GM13976 (cell line): ENCODE measurements at regions not wholly inside any gene's neighbourhood (a gene's known extent, or its start where the extent isn't known, plus 50 kb on each side); places are given as distances from the start of the nearest gene placed in this dataset.

Experiments used
- DNase-seq: peaks from one replicate; pipeline ENCODE4 v3.0.0; 2012; ENCODE audit warnings: low spot score
- CTCF ChIP-seq: IDR thresholded peaks from 2 replicates; pipeline ENCODE4 v1.5.1; 2012; ENCODE audit warnings: borderline replicate concordance, mild to moderate bottlenecking; ENCODE audit not compliant: insufficient read depth; ENCODE audit errors: extremely low read depth, missing control alignments, control extremely low read depth
- in situ Hi-C: fragments of 300-500 bp; cut with MboI; formaldehyde crosslinking; loops from one replicate; pipeline ENCODE4 v1.12.0; 2022; ENCODE audit warnings: low sequenced_read_pairs, mixed read lengths, inconsistent platforms; ENCODE audit not compliant: unreplicated experiment

DNA sequence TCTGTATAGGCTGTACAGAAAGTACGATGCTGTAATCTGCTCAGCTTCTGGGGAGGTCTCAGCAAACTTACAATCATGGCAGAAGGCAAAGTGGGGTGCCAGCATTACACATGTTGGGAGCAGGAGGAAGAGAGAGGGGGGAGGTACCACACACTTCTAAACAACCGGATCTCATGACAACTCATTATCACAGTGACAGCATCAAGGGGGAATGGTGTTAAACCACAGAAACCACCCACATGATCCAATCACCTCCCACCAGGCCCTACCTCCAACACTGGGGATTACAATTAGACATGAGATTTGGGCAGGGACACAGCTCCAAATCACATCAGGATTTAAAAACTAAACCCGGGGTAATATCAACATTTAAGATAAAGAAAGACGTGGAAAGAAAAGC is 468.8 kb upstream of the AUTS2 start:
- in situ Hi-C loops = no loop called here
- no peak for DNase-seq
- TF ChIP-seq CTCF = no peak

DNA sequence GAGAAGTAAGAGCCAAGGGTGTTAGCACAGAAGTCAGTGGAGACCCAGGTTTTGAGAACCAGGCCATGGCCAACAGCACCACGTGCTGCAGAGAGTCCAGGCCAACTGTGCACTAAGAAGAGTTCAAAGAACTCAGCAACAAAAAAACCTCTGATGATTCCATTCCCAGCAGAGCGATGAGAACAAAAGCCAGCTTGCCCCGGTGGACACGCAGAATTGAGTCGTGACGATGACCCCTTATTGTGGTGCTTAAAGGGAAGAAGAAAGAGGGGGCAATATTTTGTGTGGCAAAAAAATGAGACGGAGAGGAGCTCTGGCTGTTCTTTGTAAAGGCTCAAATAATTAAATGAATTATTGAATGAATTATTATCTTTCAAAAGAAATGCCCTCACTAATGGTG is 468.3 kb upstream of the AUTS2 start:
- no peak for TF ChIP-seq CTCF
- DNase-seq = no peak
- in situ Hi-C loops = no loop called here

DNA sequence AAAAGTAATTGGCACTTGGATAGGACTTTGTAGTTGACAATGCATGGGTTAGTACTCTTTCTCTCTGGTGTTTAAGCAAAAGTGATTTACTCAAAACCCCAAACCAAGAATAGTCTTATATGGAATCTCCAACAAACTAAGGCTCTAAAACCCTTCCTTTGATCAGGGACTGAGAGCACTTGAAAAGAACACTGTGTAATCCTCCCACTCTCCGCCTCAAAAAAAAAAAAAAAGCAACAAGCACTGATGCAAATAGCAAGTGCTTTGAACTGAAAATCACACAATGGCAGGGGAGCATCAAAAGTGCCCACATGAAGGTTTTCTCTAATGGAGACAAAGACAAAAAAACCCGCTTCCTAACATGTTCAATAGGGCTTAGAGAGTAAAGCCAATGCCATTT is 467.9 kb upstream of the AUTS2 start:
- in situ Hi-C loops = no loop called here
- TF ChIP-seq CTCF = no peak
- DNase-seq = no peak

GRCh38 chr7:69134316-69134715 is 464.0 kb upstream of the AUTS2 start:
- TF ChIP-seq CTCF = no peak
- DNase-seq = no peak
- in situ Hi-C loops = no loop called here

GRCh38 chr7:69147631-69148030 is 450.6 kb upstream of the AUTS2 start:
- DNase-seq = no peak
- in situ Hi-C loops = no loop called here
- no peak for TF ChIP-seq CTCF

GRCh38 chr7:69149804-69150782 is 448.2 kb upstream of the AUTS2 start:
- no peak for DNase-seq
- TF ChIP-seq CTCF = no peak
- in situ Hi-C loops = no loop called here
